Mucosa of descending colon (tissue), 3 donors: ENCODE measurements at regions not wholly inside any gene's neighbourhood (a gene's known extent, or its start where the extent isn't known, plus 50 kb on each side); places are given as distances from the start of the nearest gene placed in this dataset.

ENCODE experiments used
- ATAC-seq: fragments of 200-7000 bp; cut with Tn5 transposase; one replicate; pipeline ENCODE4 v1.9.1; 2020; ENCODE audit warnings: mild to moderate bottlenecking, moderate library complexity
- DNase-seq, 3 donors: peaks; one replicate each; pipeline ENCODE4 v3.0.0-alpha.2; 2020
- H3K36me3 ChIP-seq: fragments of 200-600 bp; one replicate; pipeline ENCODE4 v1.8.0; 2021; ENCODE audit warnings: low read depth, mild to moderate bottlenecking
- H3K4me1 ChIP-seq: fragments of 200-600 bp; one replicate; pipeline ENCODE4 v1.8.0; 2021; ENCODE audit warnings: low read depth, mild to moderate bottlenecking
- H3K4me3 ChIP-seq: fragments of 200-600 bp; one replicate; pipeline ENCODE4 v1.8.0; 2021; ENCODE audit warnings: mild to moderate bottlenecking
- H3K9me3 ChIP-seq: fragments of 200-600 bp; one replicate; pipeline ENCODE4 v1.8.0; 2021; ENCODE audit warnings: mild to moderate bottlenecking
- intact Hi-C, 2 donors: fragments of 100-400 bp; cut with DNase I in 1 of 2; cut with micrococcal nuclease in 1 of 2; formaldehyde crosslinking; loops; one replicate each; pipeline versions ENCODE4 v1.11.0 to v1.11.1; 2022; cut with DNase I, micrococcal nuclease
- TF ChIP-seq, protein P1 (sequence below): fragments of 200-600 bp; IDR thresholded peaks from one replicate; pipeline ENCODE4 v1.8.0; 2022; ENCODE audit warnings: antibody characterized with exemption, mild to moderate bottlenecking
- donor health status: DM: no; HTN: no; CAD: no; lungs with moderate emphysema.
- donor health status: DM: no; HTN: no; CAD: no.
- donor health status: DM: no; HTN: yes; CAD: no.

DNA sequence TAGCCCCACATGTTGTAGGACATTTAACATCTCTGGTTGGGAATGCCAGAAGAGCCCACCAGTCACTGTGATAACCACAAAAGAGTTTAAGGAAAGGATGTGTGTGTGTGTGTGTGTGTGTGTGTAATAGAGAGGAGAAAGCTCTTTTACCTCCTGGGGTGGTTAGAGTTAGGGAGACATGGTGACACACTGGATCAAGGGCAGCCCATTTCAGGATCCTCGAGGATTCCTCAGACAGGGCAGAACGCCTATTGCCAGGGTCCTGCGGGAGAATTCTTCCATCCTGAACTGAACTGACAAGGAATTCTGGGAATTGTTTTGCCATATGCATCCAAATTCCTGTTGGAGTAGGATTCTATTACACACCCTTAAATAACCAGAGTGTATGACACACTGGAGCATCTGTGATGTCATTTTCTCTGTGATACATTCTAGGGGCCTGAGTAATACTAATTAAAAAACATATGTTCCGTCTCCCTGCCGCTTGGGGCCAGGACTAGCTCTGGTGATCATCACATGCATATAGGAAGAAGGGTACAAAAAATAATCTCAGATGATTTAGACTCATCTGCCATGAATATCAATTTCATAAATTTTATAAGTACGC is 156.4 kb upstream of the MMADHC start:
- DNase-seq = no peak
- Histone ChIP-seq H3K9me3 (no peaks in the 10 kb centered on the region), H3K36me3 (no peaks in the 10 kb centered on the region), H3K4me3 (no peak overlapping the region), H3K4me1 (no peaks in the 10 kb centered on the region)
- intact Hi-C loops = no loop called here
- TF ChIP-seq, protein P1, sequence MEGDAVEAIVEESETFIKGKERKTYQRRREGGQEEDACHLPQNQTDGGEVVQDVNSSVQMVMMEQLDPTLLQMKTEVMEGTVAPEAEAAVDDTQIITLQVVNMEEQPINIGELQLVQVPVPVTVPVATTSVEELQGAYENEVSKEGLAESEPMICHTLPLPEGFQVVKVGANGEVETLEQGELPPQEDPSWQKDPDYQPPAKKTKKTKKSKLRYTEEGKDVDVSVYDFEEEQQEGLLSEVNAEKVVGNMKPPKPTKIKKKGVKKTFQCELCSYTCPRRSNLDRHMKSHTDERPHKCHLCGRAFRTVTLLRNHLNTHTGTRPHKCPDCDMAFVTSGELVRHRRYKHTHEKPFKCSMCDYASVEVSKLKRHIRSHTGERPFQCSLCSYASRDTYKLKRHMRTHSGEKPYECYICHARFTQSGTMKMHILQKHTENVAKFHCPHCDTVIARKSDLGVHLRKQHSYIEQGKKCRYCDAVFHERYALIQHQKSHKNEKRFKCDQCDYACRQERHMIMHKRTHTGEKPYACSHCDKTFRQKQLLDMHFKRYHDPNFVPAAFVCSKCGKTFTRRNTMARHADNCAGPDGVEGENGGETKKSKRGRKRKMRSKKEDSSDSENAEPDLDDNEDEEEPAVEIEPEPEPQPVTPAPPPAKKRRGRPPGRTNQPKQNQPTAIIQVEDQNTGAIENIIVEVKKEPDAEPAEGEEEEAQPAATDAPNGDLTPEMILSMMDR = no peak
- no peak for ATAC-seq

DNA sequence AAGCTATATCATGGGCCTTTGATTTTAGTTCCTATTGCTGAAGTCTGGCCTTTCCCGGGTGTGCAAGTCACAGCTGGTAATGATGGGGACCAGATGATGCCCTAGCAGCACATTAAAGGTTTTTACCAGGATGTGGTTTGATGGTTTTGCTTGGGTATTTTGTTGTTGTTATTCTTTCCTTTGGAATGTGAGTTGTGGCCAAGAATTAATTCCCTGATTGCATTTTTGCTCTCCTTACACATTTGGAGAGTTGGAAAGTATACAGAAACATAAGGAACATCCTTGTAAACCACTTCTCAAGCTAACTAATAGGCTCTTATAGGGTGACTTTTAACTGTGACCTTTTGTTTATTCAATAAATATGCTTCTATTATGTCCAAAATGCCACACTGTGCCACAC is 154.1 kb upstream of the MMADHC start:
- H3K36me3 ChIP-seq = no peaks in the 10 kb centered on the region
- TF ChIP-seq, protein P1 = no peak
- DNase-seq (no peak), ATAC-seq (no peak)
- H3K4me3 ChIP-seq = no peak overlapping the region
- H3K9me3 ChIP-seq = no peaks in the 10 kb centered on the region
- no peaks in the 10 kb centered on the region for H3K4me1 ChIP-seq
- intact Hi-C loops = no loop called here

DNA sequence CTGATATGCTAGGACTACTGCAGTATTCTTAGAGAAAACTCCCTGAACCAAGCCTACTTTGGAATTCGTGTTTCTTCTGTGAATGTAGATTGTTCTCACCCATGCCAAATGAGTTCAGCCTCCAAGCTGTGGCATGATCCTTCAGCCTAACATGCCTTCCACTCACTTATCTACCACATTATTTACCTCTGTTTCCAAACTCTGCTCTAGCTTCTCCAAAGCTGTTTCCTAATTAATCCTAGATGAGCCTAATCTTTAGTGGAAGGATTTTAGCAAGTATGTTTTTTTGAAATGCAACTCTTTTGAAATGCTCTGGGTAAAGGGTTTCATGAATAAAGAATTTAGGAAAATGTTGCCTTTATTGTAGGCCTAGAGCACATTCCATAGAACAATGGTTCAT is 152.9 kb upstream of the MMADHC start:
- intact Hi-C loops = no loop called here
- no peaks in the 10 kb centered on the region for H3K4me1 ChIP-seq
- H3K36me3 ChIP-seq = no peaks in the 10 kb centered on the region
- no peak for ATAC-seq
- no peak overlapping the region for H3K4me3 ChIP-seq
- no peaks in the 10 kb centered on the region for H3K9me3 ChIP-seq
- TF ChIP-seq, protein P1 = no peak
- DNase-seq = no peak

DNA sequence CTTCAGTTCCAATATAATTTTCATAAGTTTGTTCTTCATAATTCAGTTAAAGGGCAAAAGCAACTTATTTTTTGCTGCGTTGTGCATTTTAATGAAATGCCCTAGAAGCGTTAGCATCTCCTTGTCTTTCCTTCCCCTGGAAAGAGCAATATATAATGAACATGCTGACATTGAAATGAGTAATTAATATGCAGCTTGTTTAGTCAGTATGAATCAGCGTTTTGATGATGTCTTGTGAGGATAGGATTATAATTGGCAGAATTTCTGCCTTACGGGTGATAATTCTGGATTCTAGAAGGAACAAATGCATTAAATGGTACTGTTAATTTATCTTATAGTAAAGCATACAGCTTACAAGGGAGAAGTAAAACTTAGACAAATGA is 152.3 kb upstream of the MMADHC start:
- H3K36me3 ChIP-seq = no peaks in the 10 kb centered on the region
- ATAC-seq = no peak
- DNase-seq = no peak
- H3K4me1 ChIP-seq = no peaks in the 10 kb centered on the region
- no peak overlapping the region for H3K4me3 ChIP-seq
- TF ChIP-seq, protein P1 = no peak
- H3K9me3 ChIP-seq = no peaks in the 10 kb centered on the region
- intact Hi-C loops = no loop called here

DNA sequence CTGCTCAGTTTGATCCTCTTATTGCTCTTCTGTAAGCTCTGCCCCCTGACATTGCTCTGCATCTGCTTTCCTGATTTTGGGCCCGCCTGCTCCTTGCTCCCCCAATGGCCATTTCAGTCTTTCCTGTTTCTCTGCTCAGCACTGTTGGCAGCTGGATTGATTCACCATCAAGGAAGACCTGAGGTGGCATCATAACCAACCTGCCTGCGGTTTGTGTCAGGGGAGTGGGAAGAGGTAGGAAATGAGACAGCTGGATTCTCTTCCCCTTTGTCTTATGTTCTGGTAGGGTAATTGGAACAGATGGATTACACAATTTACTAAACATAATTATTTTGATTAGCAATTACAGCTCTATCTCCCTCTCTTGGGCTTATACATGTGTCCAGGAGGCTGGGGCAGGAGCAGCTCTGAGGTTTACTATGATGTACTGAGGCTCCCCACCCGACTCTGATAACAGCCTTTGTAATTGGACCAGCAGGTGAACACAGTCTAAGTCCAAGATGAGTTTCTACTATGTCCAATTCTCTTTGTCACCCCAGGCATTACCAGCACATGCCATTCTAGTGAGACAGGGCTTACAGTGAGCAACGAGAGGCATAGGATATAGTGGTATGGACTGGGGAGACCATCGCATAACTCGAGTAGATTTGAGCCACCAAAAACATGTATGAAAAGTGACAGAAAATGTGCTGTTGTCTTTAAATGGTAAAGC is 151.8 kb upstream of the MMADHC start:
- no peak for DNase-seq
- intact Hi-C loops = no loop called here
- Histone ChIP-seq H3K36me3 (no peaks in the 10 kb centered on the region), H3K9me3 (no peaks in the 10 kb centered on the region), H3K4me3 (no peak overlapping the region), H3K4me1 (no peaks in the 10 kb centered on the region)
- ATAC-seq = no peak
- TF ChIP-seq, protein P1 = no peak
